HepG2 (cell line): ENCODE measurements at regions not wholly inside any gene's neighbourhood (a gene's known extent, or its start where the extent isn't known, plus 50 kb on each side); places are given as distances from the start of the nearest gene placed in this dataset.

Experiments
- ATAC-seq: fragments of 200-7000 bp; cut with Tn5 transposase; 3 replicates; pipeline ENCODE4 v1.9.1; 2020; ENCODE audit warnings: mild to moderate bottlenecking, moderate library complexity
- BruUV-seq: library from RNA; stranded (reverse); fragments of 400-500 nt; replicated peaks from 2 replicates; lab custom pipeline; 2021; lab: Mats Ljungman, UMichigan
- CTCF ChIA-PET: fragments of 300-600 bp; formaldehyde crosslinking; extraction: SDS; loops from one replicate; lab custom pipeline; 2021; ENCODE audit warnings: low total read pairs, inconsistent platforms, low intra/inter-chr PET ratio; lab: Yijun Ruan, JAX
- POLR2A ChIA-PET: fragments of 350-600 bp; sonication (Branson Sonifier 250); formaldehyde crosslinking; loops from one replicate; lab custom pipeline; 2020; ENCODE audit warnings: antibody characterized with exemption, inconsistent platforms; lab: Yijun Ruan, JAX
- DNase-seq: peaks from one replicate; pipeline ENCODE4 v3.0.0-alpha.2; 2015; ENCODE audit warnings: low spot score
- FAIRE-seq: peaks from 3 replicates; lab custom pipeline; 2011; peaks lifted over from hg19 to GRCh38; lab: Jason Lieb, UNC
- H2AFZ ChIP-seq: one replicate; pipeline ENCODE4 v1.6.1; 2011; ENCODE audit warnings: low read length, inconsistent platforms
- H3K27ac ChIP-seq: fragments of 300-600 bp; 3 replicates; pipeline ENCODE4 v1.8.0; 2011; ENCODE audit warnings: mixed run types, mild to moderate bottlenecking, mixed read lengths, low read length, inconsistent platforms; ENCODE audit not compliant: insufficient read depth; ENCODE audit errors: extremely low read length
- H3K27me3 ChIP-seq, 2 experiments: fragments of 200-600 bp in 1 of 2; 2 replicates in 1 of 2; 3 replicates in 1 of 2; pipeline versions ENCODE4 v1.6.0 to v1.8.0; 2011; ENCODE audit warnings: low read length in 2 of 2, mild to moderate bottlenecking in 2 of 2, moderate library complexity in 2 of 2, inconsistent platforms in 1 of 2; ENCODE audit not compliant: insufficient read depth in 2 of 2, control insufficient read depth in 1 of 2
- H3K36me3 ChIP-seq, 2 experiments: fragments of 200-600 bp in 1 of 2; replicated peaks in 1 of 2; 2 replicates in 1 of 2; 3 replicates in 1 of 2; pipeline versions ENCODE4 v1.5.1 to v1.8.0; 2011; ENCODE audit warnings: low read length in 2 of 2, inconsistent platforms in 1 of 2; ENCODE audit not compliant: insufficient read depth in 2 of 2, control insufficient read depth in 1 of 2
- H3K4me1 ChIP-seq: 2 replicates; pipeline ENCODE4 v1.5.1; 2012; ENCODE audit warnings: low read length, inconsistent platforms; ENCODE audit not compliant: insufficient read depth
- H3K4me2 ChIP-seq: 2 replicates; pipeline ENCODE4 v1.6.0; 2011; ENCODE audit warnings: low read depth, low read length, inconsistent platforms
- H3K4me3 ChIP-seq, 3 experiments: fragments of 200-600 bp in 1 of 3; sonication (generic), shearing (Covaris generic) in 1 of 3; replicated peaks in 1 of 3; 2 replicates each; pipeline ENCODE4 v1.5.1; 2011 to 2016; ENCODE audit warnings: low read length in 3 of 3, inconsistent platforms in 2 of 3, low read depth in 2 of 3, mild to moderate bottlenecking in 2 of 3, control low read depth in 1 of 3, mixed read lengths in 1 of 3; ENCODE audit not compliant: insufficient read depth in 1 of 3
- H3K79me2 ChIP-seq: one replicate; pipeline ENCODE4 v1.6.1; 2011; ENCODE audit warnings: low read length, inconsistent platforms; ENCODE audit not compliant: insufficient read depth
- H3K9ac ChIP-seq: 2 replicates; pipeline ENCODE4 v1.6.0; 2011; ENCODE audit warnings: mild to moderate bottlenecking, low read depth, low read length, inconsistent platforms; ENCODE audit not compliant: insufficient read depth
- H3K9me3 ChIP-seq: 2 replicates; pipeline ENCODE4 v1.5.1; 2012; ENCODE audit warnings: mild to moderate bottlenecking, low read length
- H4K20me1 ChIP-seq: 2 replicates; pipeline ENCODE4 v1.6.0; 2011; ENCODE audit warnings: inconsistent platforms, mild to moderate bottlenecking, low read length, moderate library complexity; ENCODE audit not compliant: insufficient read depth
- BCL6 ChIP-seq: IDR thresholded peaks from 2 replicates; pipeline ENCODE4 v1.6.1; 2016; ENCODE audit warnings: missing genetic modification reagents, missing compliant biosample characterization
- ETV5 ChIP-seq: IDR thresholded peaks from 2 replicates; pipeline ENCODE4 v1.6.1; 2018; ENCODE audit warnings: missing biosample characterization, missing genetic modification reagents, inconsistent platforms, borderline replicate concordance
- ZNF274 ChIP-seq: sonication (generic); formaldehyde crosslinking; IDR thresholded peaks from 2 replicates; pipeline ENCODE4 v1.5.1; 2020; ENCODE audit warnings: mild to moderate bottlenecking, missing genetic modification reagents
- WGBS: methylation state at CpG from one replicate; pipeline ENCODE4 v1.1.6; 2017; ENCODE audit warnings: low lambda C conversion rate; 5-methylcytosine and 5-hydroxymethylcytosine counted together
- in situ Hi-C: cut with HindIII; loops from 2 replicates; pipeline ENCODE4 v1.10.0; 2017; ENCODE audit warnings: low pct_unique_long_range_greater_than_20kb; ENCODE audit not compliant: extremely low pct_ligation_motif_present
- intact Hi-C: fragments of 100-400 bp; cut with micrococcal nuclease; formaldehyde crosslinking; loops from one replicate; pipeline ENCODE4 v1.10.0; 2022; ENCODE audit not compliant: unreplicated experiment
- TF ChIP-seq, protein P1 (sequence below): sonication (generic); formaldehyde crosslinking; IDR thresholded peaks from 2 replicates; pipeline ENCODE4 v1.4.0; 2020; ENCODE audit warnings: mild to moderate bottlenecking, missing genetic modification reagents

- H3K9ac ChIP-seq: no peak overlapping the region
- intact Hi-C loops (no loop called here), in situ Hi-C loops (no loop called here)
- no peaks in the 10 kb centered on the region for H3K4me1 ChIP-seq
- DNase-seq (no peak), ATAC-seq (no peak), FAIRE-seq (no peak)
- no peak overlapping the region for H2AFZ ChIP-seq
- no peak overlapping the region for H3K4me3 ChIP-seq
- no peaks in the 10 kb centered on the region for H3K9me3 ChIP-seq
- 20% methylated on average over 3 of the region's 3 CpGs for WGBS
- no peaks in the 10 kb centered on the region for H4K20me1 ChIP-seq
- H3K27ac ChIP-seq: no peak overlapping the region
- ChIA-PET POLR2A (no interaction called here), CTCF (no interaction called here)
- TF ChIP-seq ZNF274 (no peak), BCL6 (no peak)
- TF ChIP-seq, protein P1, sequence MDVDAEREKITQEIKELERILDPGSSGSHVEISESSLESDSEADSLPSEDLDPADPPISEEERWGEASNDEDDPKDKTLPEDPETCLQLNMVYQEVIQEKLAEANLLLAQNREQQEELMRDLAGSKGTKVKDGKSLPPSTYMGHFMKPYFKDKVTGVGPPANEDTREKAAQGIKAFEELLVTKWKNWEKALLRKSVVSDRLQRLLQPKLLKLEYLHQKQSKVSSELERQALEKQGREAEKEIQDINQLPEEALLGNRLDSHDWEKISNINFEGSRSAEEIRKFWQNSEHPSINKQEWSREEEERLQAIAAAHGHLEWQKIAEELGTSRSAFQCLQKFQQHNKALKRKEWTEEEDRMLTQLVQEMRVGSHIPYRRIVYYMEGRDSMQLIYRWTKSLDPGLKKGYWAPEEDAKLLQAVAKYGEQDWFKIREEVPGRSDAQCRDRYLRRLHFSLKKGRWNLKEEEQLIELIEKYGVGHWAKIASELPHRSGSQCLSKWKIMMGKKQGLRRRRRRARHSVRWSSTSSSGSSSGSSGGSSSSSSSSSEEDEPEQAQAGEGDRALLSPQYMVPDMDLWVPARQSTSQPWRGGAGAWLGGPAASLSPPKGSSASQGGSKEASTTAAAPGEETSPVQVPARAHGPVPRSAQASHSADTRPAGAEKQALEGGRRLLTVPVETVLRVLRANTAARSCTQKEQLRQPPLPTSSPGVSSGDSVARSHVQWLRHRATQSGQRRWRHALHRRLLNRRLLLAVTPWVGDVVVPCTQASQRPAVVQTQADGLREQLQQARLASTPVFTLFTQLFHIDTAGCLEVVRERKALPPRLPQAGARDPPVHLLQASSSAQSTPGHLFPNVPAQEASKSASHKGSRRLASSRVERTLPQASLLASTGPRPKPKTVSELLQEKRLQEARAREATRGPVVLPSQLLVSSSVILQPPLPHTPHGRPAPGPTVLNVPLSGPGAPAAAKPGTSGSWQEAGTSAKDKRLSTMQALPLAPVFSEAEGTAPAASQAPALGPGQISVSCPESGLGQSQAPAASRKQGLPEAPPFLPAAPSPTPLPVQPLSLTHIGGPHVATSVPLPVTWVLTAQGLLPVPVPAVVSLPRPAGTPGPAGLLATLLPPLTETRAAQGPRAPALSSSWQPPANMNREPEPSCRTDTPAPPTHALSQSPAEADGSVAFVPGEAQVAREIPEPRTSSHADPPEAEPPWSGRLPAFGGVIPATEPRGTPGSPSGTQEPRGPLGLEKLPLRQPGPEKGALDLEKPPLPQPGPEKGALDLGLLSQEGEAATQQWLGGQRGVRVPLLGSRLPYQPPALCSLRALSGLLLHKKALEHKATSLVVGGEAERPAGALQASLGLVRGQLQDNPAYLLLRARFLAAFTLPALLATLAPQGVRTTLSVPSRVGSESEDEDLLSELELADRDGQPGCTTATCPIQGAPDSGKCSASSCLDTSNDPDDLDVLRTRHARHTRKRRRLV (CRISPR knock-in tag): no peak
- H3K79me2 ChIP-seq: no peaks in the 10 kb centered on the region
- H3K27me3 ChIP-seq: no peaks in the 10 kb centered on the region
- BruUV-seq: no TSS peak
- H3K36me3 ChIP-seq: no peaks in the 10 kb centered on the region
- no peak overlapping the region for H3K4me2 ChIP-seq
Observed at GRCh38 chr13:73698859-73699258, 435.3 kb downstream of the KLF12 start.

GRCh38 chr13:73697166-73697565, 437.0 kb downstream of the KLF12 start:
- intact Hi-C loops (no loop called here), in situ Hi-C loops (no loop called here)
- Histone ChIP-seq H3K4me1 (no peaks in the 10 kb centered on the region), H3K4me3 (no peak overlapping the region), H3K79me2 (no peaks in the 10 kb centered on the region), H3K27me3 (no peaks in the 10 kb centered on the region), H3K9ac (no peak overlapping the region), H3K36me3 (no peaks in the 10 kb centered on the region), H3K4me2 (no peak overlapping the region), H4K20me1 (no peaks in the 10 kb centered on the region), H3K27ac (no peak overlapping the region), H3K9me3 (no peaks in the 10 kb centered on the region), H2AFZ (no peak overlapping the region)
- CTCF ChIA-PET: no interaction called here
- POLR2A ChIA-PET: no interaction called here
- no peak for ATAC-seq
- FAIRE-seq: no peak
- no TSS peak for BruUV-seq
- TF ChIP-seq ETV5 (CRISPR knock-in tag): no peak
- no peak for DNase-seq
